ENCODE measurements at regions not wholly inside any gene's neighbourhood (a gene's known extent, or its start where the extent isn't known, plus 50 kb on each side); places are given as distances from the start of the nearest gene placed in this dataset.
"Not testable (repeated sequence)": the region's sequence is repeated elsewhere in the genome, so short reads cannot be mapped to it uniquely, and the experiment has no call there.

GRCh38 chrX:13411496-13412207 is 91.8 kb upstream of the ATXN3L start:
- no peaks in the 10 kb centered on the region for H3K36me3 ChIP-seq (ENCODE audit: control insufficient read depth in 2 of 2, extremely low read depth in 1 of 2, insufficient read depth in 2 of 2, low read length in 2 of 2)
- FAIRE-seq (no peak), DNase-seq (ENCODE audit: low read depth, low spot score) (no peak)
- TF ChIP-seq, protein P1, sequence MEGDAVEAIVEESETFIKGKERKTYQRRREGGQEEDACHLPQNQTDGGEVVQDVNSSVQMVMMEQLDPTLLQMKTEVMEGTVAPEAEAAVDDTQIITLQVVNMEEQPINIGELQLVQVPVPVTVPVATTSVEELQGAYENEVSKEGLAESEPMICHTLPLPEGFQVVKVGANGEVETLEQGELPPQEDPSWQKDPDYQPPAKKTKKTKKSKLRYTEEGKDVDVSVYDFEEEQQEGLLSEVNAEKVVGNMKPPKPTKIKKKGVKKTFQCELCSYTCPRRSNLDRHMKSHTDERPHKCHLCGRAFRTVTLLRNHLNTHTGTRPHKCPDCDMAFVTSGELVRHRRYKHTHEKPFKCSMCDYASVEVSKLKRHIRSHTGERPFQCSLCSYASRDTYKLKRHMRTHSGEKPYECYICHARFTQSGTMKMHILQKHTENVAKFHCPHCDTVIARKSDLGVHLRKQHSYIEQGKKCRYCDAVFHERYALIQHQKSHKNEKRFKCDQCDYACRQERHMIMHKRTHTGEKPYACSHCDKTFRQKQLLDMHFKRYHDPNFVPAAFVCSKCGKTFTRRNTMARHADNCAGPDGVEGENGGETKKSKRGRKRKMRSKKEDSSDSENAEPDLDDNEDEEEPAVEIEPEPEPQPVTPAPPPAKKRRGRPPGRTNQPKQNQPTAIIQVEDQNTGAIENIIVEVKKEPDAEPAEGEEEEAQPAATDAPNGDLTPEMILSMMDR (optimal IDR thresholded peaks at IDR 0.05 in 1 of 3, IDR thresholded peaks at IDR 0.05 in 1 of 3, conservative IDR thresholded peaks at IDR 0.05 in 1 of 3; ENCODE audit: extremely low read depth in 1 of 3, insufficient read depth in 2 of 3, low read length in 3 of 3), result no peak
- TF ChIP-seq EZH2 (IDR thresholded peaks at IDR 0.05; ENCODE audit: low read length), result no peak
- no peaks in the 10 kb centered on the region for H3K79me2 ChIP-seq (ENCODE audit: control insufficient read depth, insufficient read depth, low read length)
- H3K4me3 ChIP-seq (ENCODE audit: control insufficient read depth in 2 of 3, extremely low read depth in 1 of 3, insufficient read depth in 2 of 3, low read depth in 1 of 3, low read length in 3 of 3), result no peak overlapping the region
- H3K4me1 ChIP-seq (ENCODE audit: control insufficient read depth, extremely low read depth, insufficient read depth, low read length), result peaks cover 5% of the 10 kb centered on the region
- dilution Hi-C loops (cut with MboI; ENCODE audit: extremely low pct_ligation_motif_present, low sequenced_read_pairs), result no loop called here
- no peak overlapping the region for H3K9ac ChIP-seq (ENCODE audit: control insufficient read depth, extremely low read depth, insufficient read depth, low read length)
- no peaks in the 10 kb centered on the region for H3K27me3 ChIP-seq (ENCODE audit: control insufficient read depth, extremely low read depth, insufficient read depth, low read length)
- no peak overlapping the region for H3K4me2 ChIP-seq (ENCODE audit: control insufficient read depth, extremely low read depth, insufficient read depth, low read depth, low read length)
- no peaks in the 10 kb centered on the region for H3K9me3 ChIP-seq (ENCODE audit: control insufficient read depth, low read depth, low read length)
- H2AFZ ChIP-seq (ENCODE audit: control insufficient read depth, low read length), result no peak overlapping the region
- H4K20me1 ChIP-seq (ENCODE audit: control insufficient read depth, extremely low read depth, insufficient read depth, low read length), result no peaks in the 10 kb centered on the region
- no peak overlapping the region for H3K27ac ChIP-seq (ENCODE audit: control insufficient read depth, insufficient read depth, low read length)
- no peaks in the 10 kb centered on the region for H3K9me1 ChIP-seq (ENCODE audit: control insufficient read depth, extremely low read depth, insufficient read depth, low read length)

- H3K9ac ChIP-seq (ENCODE audit: control insufficient read depth, extremely low read depth, insufficient read depth, low read length); H4K20me1 ChIP-seq (ENCODE audit: control insufficient read depth, extremely low read depth, insufficient read depth, low read length); H3K27ac ChIP-seq (ENCODE audit: control insufficient read depth, insufficient read depth, low read length); H3K4me2 ChIP-seq (ENCODE audit: control insufficient read depth, extremely low read depth, insufficient read depth, low read depth, low read length); H3K9me1 ChIP-seq (ENCODE audit: control insufficient read depth, extremely low read depth, insufficient read depth, low read length); FAIRE-seq; DNase-seq (ENCODE audit: low read depth, low spot score); dilution Hi-C loops (cut with MboI; ENCODE audit: extremely low pct_ligation_motif_present, low sequenced_read_pairs); H3K4me3 ChIP-seq (ENCODE audit: control insufficient read depth in 2 of 3, extremely low read depth in 1 of 3, insufficient read depth in 2 of 3, low read depth in 1 of 3, low read length in 3 of 3); H3K79me2 ChIP-seq (ENCODE audit: control insufficient read depth, insufficient read depth, low read length); H3K4me1 ChIP-seq (ENCODE audit: control insufficient read depth, extremely low read depth, insufficient read depth, low read length); H2AFZ ChIP-seq (ENCODE audit: control insufficient read depth, low read length); H3K9me3 ChIP-seq (ENCODE audit: control insufficient read depth, low read depth, low read length); H3K27me3 ChIP-seq (ENCODE audit: control insufficient read depth, extremely low read depth, insufficient read depth, low read length); H3K36me3 ChIP-seq (ENCODE audit: control insufficient read depth in 2 of 2, extremely low read depth in 1 of 2, insufficient read depth in 2 of 2, low read length in 2 of 2): not testable (repeated sequence)
These were observed 88.7 kb upstream of the ATXN3L start for GRCh38 chrX:13408599-13408998.

DNA sequence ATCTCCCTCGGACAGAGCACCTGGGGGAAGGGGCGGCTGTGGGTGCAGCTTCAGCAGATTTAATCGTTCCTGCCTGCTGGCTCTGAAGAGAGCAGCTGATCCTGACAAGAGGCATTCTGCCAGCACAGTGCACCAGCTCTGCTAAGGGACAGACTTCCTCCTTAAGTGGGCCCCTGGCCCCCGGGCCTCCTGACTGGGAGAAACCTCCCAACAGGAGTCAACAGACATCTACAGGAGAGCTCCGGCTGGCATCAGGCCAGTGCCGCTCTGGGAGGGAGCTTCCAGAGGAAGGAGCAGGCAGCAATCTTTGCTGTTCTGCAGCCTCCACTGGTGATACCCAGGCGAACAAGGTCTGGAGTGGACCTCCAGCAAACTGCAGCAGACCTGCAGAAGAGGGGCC is 84.9 kb upstream of the ATXN3L start:
- H4K20me1 ChIP-seq (ENCODE audit: control insufficient read depth, extremely low read depth, insufficient read depth, low read length); H3K9me3 ChIP-seq (ENCODE audit: control insufficient read depth, low read depth, low read length); H3K9me1 ChIP-seq (ENCODE audit: control insufficient read depth, extremely low read depth, insufficient read depth, low read length); H3K36me3 ChIP-seq (ENCODE audit: control insufficient read depth in 2 of 2, extremely low read depth in 1 of 2, insufficient read depth in 2 of 2, low read length in 2 of 2); H3K9ac ChIP-seq (ENCODE audit: control insufficient read depth, extremely low read depth, insufficient read depth, low read length); H3K4me3 ChIP-seq (ENCODE audit: control insufficient read depth in 2 of 3, extremely low read depth in 1 of 3, insufficient read depth in 2 of 3, low read depth in 1 of 3, low read length in 3 of 3); H3K4me1 ChIP-seq (ENCODE audit: control insufficient read depth, extremely low read depth, insufficient read depth, low read length); H3K27me3 ChIP-seq (ENCODE audit: control insufficient read depth, extremely low read depth, insufficient read depth, low read length); H3K4me2 ChIP-seq (ENCODE audit: control insufficient read depth, extremely low read depth, insufficient read depth, low read depth, low read length); H3K79me2 ChIP-seq (ENCODE audit: control insufficient read depth, insufficient read depth, low read length); H2AFZ ChIP-seq (ENCODE audit: control insufficient read depth, low read length); H3K27ac ChIP-seq (ENCODE audit: control insufficient read depth, insufficient read depth, low read length); dilution Hi-C loops (cut with MboI; ENCODE audit: extremely low pct_ligation_motif_present, low sequenced_read_pairs); FAIRE-seq; DNase-seq (ENCODE audit: low read depth, low spot score): not testable (repeated sequence)

Data from keratinocyte (primary cell).